SJSA1 (cell line): ENCODE measurements at regions not wholly inside any gene's neighbourhood (a gene's known extent, or its start where the extent isn't known, plus 50 kb on each side); places are given as distances from the start of the nearest gene placed in this dataset.
A peak's percentile ranks its signal among the peaks of the same experiment; 100 is the strongest.

Experiments used
- DNase-seq, 2 experiments: peaks; one replicate each; pipeline ENCODE4 v3.0.0-alpha.2; 2015 to 2020; ENCODE audit warnings: low spot score in 2 of 2, low read depth in 1 of 2
- H3K27ac ChIP-seq: fragments of 250-450 bp; sonication (Bioruptor Pico); 2 replicates; pipeline ENCODE4 v1.5.1; 2020; ENCODE audit warnings: mild to moderate bottlenecking, moderate library complexity
- H3K27me3 ChIP-seq: fragments of 250-450 bp; sonication (Bioruptor Pico); replicated peaks from 2 replicates; pipeline ENCODE4 v1.5.1; 2020; ENCODE audit warnings: mild to moderate bottlenecking, moderate library complexity
- H3K36me3 ChIP-seq: fragments of 250-450 bp; sonication (Bioruptor Pico); 2 replicates; pipeline ENCODE4 v1.5.1; 2020; ENCODE audit warnings: mild to moderate bottlenecking
- H3K4me1 ChIP-seq: fragments of 250-450 bp; sonication (Bioruptor Pico); replicated peaks from 2 replicates; pipeline ENCODE4 v1.6.1; 2021; ENCODE audit warnings: mild to moderate bottlenecking
- H3K4me3 ChIP-seq: fragments of 250-450 bp; sonication (Bioruptor Pico); 2 replicates; pipeline ENCODE4 v1.5.1; 2020; ENCODE audit warnings: mild to moderate bottlenecking
- H3K9me3 ChIP-seq: fragments of 250-450 bp; sonication (Bioruptor Pico); replicated peaks from 2 replicates; pipeline ENCODE4 v1.5.1; 2020; ENCODE audit warnings: mild to moderate bottlenecking

DNA sequence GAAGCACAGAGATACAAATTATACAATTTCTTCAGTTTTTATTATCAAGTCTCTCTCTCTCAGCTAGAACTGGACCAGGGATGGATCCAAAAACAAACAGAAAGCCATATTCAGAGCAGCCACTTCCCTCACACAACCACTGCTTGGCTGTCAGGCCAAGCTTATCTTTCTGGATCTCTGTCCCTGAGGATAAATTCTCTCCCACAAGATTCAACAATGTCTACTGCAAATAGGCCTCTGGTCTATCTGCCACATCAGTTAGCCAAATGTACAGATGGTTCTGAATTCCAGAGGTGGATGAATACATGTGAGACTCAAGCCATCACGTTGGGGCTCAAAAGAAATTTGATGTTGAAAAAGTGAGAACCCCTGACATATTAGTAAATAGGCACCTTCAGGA lies 350.9 kb downstream of the LTN1 start:
- Histone ChIP-seq H3K36me3 (no peaks in the 10 kb centered on the region), H3K4me3 (no peak overlapping the region), H3K9me3 (no peaks in the 10 kb centered on the region), H3K27ac (no peak overlapping the region), H3K27me3 (no peaks in the 10 kb centered on the region), H3K4me1 (peaks cover 13% of the 10 kb centered on the region)
- no peak for DNase-seq

GRCh38 chr21:28640326-28640725 lies 352.4 kb downstream of the LTN1 start:
- Histone ChIP-seq H3K4me3 (no peak overlapping the region), H3K27me3 (no peaks in the 10 kb centered on the region), H3K27ac (no peak overlapping the region), H3K36me3 (no peaks in the 10 kb centered on the region), H3K9me3 (no peaks in the 10 kb centered on the region), H3K4me1 (peaks cover 27% of the 10 kb centered on the region)
- DNase-seq: no peak

GRCh38 chr21:28639737-28640136 lies 352.9 kb downstream of the LTN1 start:
- no peaks in the 10 kb centered on the region for H3K36me3 ChIP-seq
- no peak overlapping the region for H3K4me3 ChIP-seq
- no peaks in the 10 kb centered on the region for H3K9me3 ChIP-seq
- H3K4me1 ChIP-seq: peaks cover 28% of the 10 kb centered on the region
- no peak for DNase-seq
- no peaks in the 10 kb centered on the region for H3K27me3 ChIP-seq
- H3K27ac ChIP-seq: no peak overlapping the region

GRCh38 chr21:28636752-28637691 lies 355.7 kb downstream of the LTN1 start:
- H3K27me3 ChIP-seq: no peaks in the 10 kb centered on the region
- H3K27ac ChIP-seq: peak overlapping the region; percentile 93
- no peaks in the 10 kb centered on the region for H3K9me3 ChIP-seq
- DNase-seq: peak; percentile 70 to 90
- H3K36me3 ChIP-seq: no peaks in the 10 kb centered on the region
- no peak overlapping the region for H3K4me3 ChIP-seq
- H3K4me1 ChIP-seq: peaks cover 52% of the 10 kb centered on the region

DNA sequence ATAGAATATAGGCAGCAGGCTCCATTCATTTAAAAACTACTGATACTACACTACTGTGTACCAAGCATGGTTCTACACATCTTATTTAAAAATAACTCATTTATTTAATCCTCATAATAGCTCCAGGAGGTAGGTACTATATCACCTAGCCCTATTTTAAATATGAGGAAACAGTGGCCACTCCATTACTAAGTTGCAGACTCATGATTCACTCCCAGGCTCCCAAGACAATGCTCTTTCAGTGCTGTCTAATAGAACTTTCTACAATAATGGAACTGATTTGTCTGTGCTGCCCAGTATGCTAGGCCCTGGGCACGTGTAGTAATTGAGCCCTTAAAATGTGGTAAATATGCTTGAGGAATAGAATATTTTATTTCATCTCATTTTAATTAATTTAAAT lies 357.1 kb downstream of the LTN1 start:
- Histone ChIP-seq H3K4me1 (peaks cover 56% of the 10 kb centered on the region), H3K27ac (peak overlapping the region; percentile 93), H3K4me3 (no peak overlapping the region)

GRCh38 chr21:28633839-28634555 lies 358.7 kb downstream of the LTN1 start:
- H3K4me1 ChIP-seq: peaks cover 56% of the 10 kb centered on the region
- no peaks in the 10 kb centered on the region for H3K9me3 ChIP-seq
- H3K27me3 ChIP-seq: no peaks in the 10 kb centered on the region
- peak; percentile 60 to 63 for DNase-seq
- H3K4me3 ChIP-seq: no peak overlapping the region
- peak overlapping the region; percentile 74 for H3K27ac ChIP-seq
- H3K36me3 ChIP-seq: no peaks in the 10 kb centered on the region

More for the DNA sequence above, 357.1 kb downstream of the LTN1 start:
- DNase-seq: no peak
- no peaks in the 10 kb centered on the region for H3K27me3 ChIP-seq
- no peaks in the 10 kb centered on the region for H3K36me3 ChIP-seq
- no peaks in the 10 kb centered on the region for H3K9me3 ChIP-seq

DNA sequence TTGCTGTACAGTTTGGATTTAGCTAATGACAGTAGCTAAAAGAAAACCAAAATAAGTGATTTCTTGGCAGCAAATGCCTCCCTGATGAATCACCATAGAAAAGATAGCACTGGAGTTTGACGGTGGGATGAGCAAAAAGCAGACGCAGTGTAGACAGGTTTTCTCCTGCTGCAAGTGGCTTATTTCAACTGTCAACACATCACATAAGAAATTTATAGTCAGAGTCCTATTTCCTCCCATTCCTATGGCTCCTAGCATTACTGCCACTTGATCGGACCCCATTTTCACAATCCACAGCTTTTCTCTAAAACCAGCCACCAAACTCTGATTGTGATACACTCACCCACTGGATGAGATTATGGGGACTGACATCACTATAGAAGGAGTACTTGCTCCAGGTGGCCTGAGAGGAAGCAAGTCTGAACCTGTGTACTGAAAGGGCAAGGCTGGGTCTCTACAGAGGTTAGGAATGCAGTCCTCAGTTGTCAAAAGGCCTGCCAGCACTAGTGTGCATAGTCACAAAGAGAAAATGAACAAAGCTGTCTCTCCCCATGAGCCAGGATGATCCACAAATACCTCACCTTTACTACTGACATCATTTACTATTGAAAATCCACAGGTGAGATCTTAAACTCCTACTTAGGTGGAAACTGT lies 359.8 kb downstream of the LTN1 start:
- H3K27me3 ChIP-seq: no peaks in the 10 kb centered on the region
- H3K36me3 ChIP-seq: no peaks in the 10 kb centered on the region
- H3K27ac ChIP-seq: peak overlapping the region; percentile 74
- DNase-seq: peak in 1 of 2 experiments; percentile 72
- no peaks in the 10 kb centered on the region for H3K9me3 ChIP-seq
- H3K4me3 ChIP-seq: no peak overlapping the region
- H3K4me1 ChIP-seq: peaks cover 54% of the 10 kb centered on the region

- Histone ChIP-seq H3K4me3 (no peak overlapping the region), H3K36me3 (no peaks in the 10 kb centered on the region), H3K27ac (no peak overlapping the region), H3K4me1 (peaks cover 8% of the 10 kb centered on the region), H3K27me3 (no peaks in the 10 kb centered on the region), H3K9me3 (no peaks in the 10 kb centered on the region)
- no peak for DNase-seq
Observed at GRCh38 chr21:28627691-28628090, 365.0 kb downstream of the LTN1 start.

DNA sequence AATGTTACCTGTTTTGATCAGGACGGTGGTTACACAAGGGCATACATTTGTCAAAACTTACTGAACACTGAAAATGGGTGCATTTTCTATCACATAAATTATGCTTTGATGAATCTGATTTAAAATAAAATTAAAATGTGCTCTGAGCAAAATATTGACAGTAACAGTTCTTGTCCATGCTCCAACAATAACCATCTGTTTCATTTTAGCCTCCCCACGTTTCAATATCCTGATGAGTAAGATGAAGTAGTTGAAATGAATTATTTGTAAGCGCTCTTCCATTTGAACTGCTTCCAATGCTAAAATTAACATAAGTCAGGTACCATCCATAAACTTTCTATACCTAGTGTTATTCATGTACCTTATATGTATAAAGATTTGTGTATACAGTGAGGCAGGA lies 365.4 kb downstream of the LTN1 start:
- H3K4me1 ChIP-seq: peaks cover 6% of the 10 kb centered on the region
- no peaks in the 10 kb centered on the region for H3K36me3 ChIP-seq
- no peak overlapping the region for H3K4me3 ChIP-seq
- no peaks in the 10 kb centered on the region for H3K27me3 ChIP-seq
- H3K27ac ChIP-seq: no peak overlapping the region
- no peaks in the 10 kb centered on the region for H3K9me3 ChIP-seq
- no peak for DNase-seq

- H3K36me3 ChIP-seq: no peaks in the 10 kb centered on the region
- H3K9me3 ChIP-seq: no peaks in the 10 kb centered on the region
- H3K27ac ChIP-seq: no peak overlapping the region
- H3K27me3 ChIP-seq: no peaks in the 10 kb centered on the region
- no peak overlapping the region for H3K4me3 ChIP-seq
- no peaks in the 10 kb centered on the region for H3K4me1 ChIP-seq
- no peak for DNase-seq
Observed at GRCh38 chr21:28624626-28625025, 368.1 kb downstream of the LTN1 start.

- no peaks in the 10 kb centered on the region for H3K27me3 ChIP-seq
- no peaks in the 10 kb centered on the region for H3K9me3 ChIP-seq
- H3K4me1 ChIP-seq: peaks cover 18% of the 10 kb centered on the region
- DNase-seq: no peak
- no peaks in the 10 kb centered on the region for H3K36me3 ChIP-seq
- H3K4me3 ChIP-seq: no peak overlapping the region
- H3K27ac ChIP-seq: no peak overlapping the region
Observed at GRCh38 chr21:28617300-28617699, 375.4 kb downstream of the LTN1 start.

DNA sequence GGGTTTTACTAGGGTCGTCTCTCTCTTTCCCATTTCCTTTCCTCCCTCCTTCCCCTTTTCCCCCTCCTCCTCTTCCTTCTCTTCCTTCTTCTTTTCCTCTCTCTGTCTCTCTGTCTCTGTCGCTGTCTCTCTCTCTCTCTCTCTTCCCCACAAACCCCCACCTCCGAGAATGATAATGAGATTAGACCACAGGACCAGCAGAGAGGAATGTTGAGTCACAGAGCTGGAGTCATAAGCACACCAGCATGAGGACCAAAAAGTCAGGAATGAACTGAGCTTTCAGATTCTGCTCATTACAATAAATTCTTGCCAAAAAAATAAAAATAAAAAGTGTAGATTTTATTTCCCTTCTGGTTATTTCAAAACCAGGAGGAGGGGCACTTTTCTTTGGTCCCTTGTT lies 377.4 kb downstream of the LTN1 start:
- Histone ChIP-seq H3K27ac (peak overlapping the region; percentile 17), H3K4me1 (peaks cover 18% of the 10 kb centered on the region), H3K27me3 (no peaks in the 10 kb centered on the region), H3K4me3 (no peak overlapping the region), H3K9me3 (no peaks in the 10 kb centered on the region), H3K36me3 (no peaks in the 10 kb centered on the region)
- DNase-seq: peak; percentile 48 to 60

DNA sequence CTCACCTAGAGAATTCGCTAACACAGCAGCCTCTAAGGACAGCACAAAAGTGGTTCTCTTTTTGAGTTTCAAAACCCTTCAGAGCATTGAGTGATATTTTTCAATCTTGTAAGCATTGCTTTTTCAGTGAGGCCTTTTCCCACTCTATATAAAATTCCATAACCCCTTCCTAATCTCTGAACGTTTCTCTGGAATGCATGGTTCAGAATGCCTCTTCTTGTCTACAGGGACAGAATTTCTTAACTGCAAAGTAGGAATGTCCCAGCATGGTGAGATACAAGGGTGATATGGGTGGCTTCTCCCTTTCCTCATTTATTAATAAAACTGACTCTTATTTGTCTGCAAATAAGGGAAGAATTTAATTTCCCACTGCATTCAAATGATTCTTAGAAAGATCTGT lies 377.9 kb downstream of the LTN1 start:
- peaks cover 18% of the 10 kb centered on the region for H3K4me1 ChIP-seq
- H3K9me3 ChIP-seq: no peaks in the 10 kb centered on the region
- H3K27me3 ChIP-seq: no peaks in the 10 kb centered on the region
- H3K36me3 ChIP-seq: no peaks in the 10 kb centered on the region
- H3K27ac ChIP-seq: peak overlapping the region; percentile 17
- H3K4me3 ChIP-seq: no peak overlapping the region
- no peak for DNase-seq

- H3K9me3 ChIP-seq: no peaks in the 10 kb centered on the region
- no peak overlapping the region for H3K27ac ChIP-seq
- no peaks in the 10 kb centered on the region for H3K4me1 ChIP-seq
- no peaks in the 10 kb centered on the region for H3K36me3 ChIP-seq
- H3K27me3 ChIP-seq: no peaks in the 10 kb centered on the region
- no peak overlapping the region for H3K4me3 ChIP-seq
- DNase-seq: no peak
Observed at GRCh38 chr21:28608646-28609045, 384.0 kb downstream of the LTN1 start.
